H1 (cell line): ENCODE measurements at regions not wholly inside any gene's neighbourhood (a gene's known extent, or its start where the extent isn't known, plus 50 kb on each side); places are given as distances from the start of the nearest gene placed in this dataset.

ENCODE experiments used
- CTCF ChIA-PET: fragments of 300-600 bp; sonication (Branson Sonifier 250); formaldehyde crosslinking; loops from one replicate; lab custom pipeline; 2021; ENCODE audit not compliant: partially characterized antibody; lab: Charles Lee
- POLR2A ChIA-PET: fragments of 300-600 bp; sonication (Branson Sonifier 250); formaldehyde crosslinking; loops from one replicate; lab custom pipeline; 2021; ENCODE audit warnings: inconsistent platforms; ENCODE audit not compliant: partially characterized antibody; lab: Charles Lee
- DNase-seq, 2 experiments: peaks; one replicate each; pipeline versions ENCODE4 v3.0.0 to v3.0.0-alpha.2; 2010 to 2022; ENCODE audit warnings: low spot score in 2 of 2, low read depth in 1 of 2, mixed read lengths in 1 of 2
- FAIRE-seq: peaks from 2 replicates; lab custom pipeline; 2011; peaks lifted over from hg19 to GRCh38; lab: Jason Lieb, UNC
- H2AFZ ChIP-seq: 2 replicates; pipeline ENCODE4 v1.8.1; 2012; ENCODE audit warnings: low read length, inconsistent platforms
- H2AK5ac ChIP-seq: 2 replicates; pipeline ENCODE4 v1.6.1; 2013; ENCODE audit warnings: low read depth, low read length
- H2BK120ac ChIP-seq: replicated peaks from 2 replicates; pipeline ENCODE3; 2013; ENCODE audit warnings: low read depth, low read length, inconsistent platforms
- H2BK12ac ChIP-seq: 2 replicates; pipeline ENCODE4 v1.6.1; 2013; ENCODE audit warnings: low read depth, low read length
- H2BK15ac ChIP-seq: 2 replicates; pipeline ENCODE4 v1.6.1; 2013; ENCODE audit warnings: low read length
- H2BK20ac ChIP-seq: 2 replicates; pipeline ENCODE4 v1.6.1; 2013; ENCODE audit warnings: low read length
- H2BK5ac ChIP-seq: 2 replicates; pipeline ENCODE4 v1.6.1; 2013; ENCODE audit warnings: low read depth, low read length
- H3K14ac ChIP-seq: 2 replicates; pipeline ENCODE4 v1.6.1; 2013; ENCODE audit warnings: inconsistent platforms; ENCODE audit not compliant: insufficient read length
- H3K18ac ChIP-seq: 2 replicates; pipeline ENCODE4 v1.6.1; 2013; ENCODE audit warnings: low read length; ENCODE audit errors: extremely low read depth
- H3K23ac ChIP-seq: 2 replicates; pipeline ENCODE4 v1.6.1; 2013; ENCODE audit warnings: inconsistent platforms; ENCODE audit not compliant: insufficient read length
- H3K23me2 ChIP-seq: 2 replicates; pipeline ENCODE4 v1.6.1; 2013; ENCODE audit warnings: low read depth, low read length
- H3K27ac ChIP-seq: 2 replicates; pipeline ENCODE4 v1.6.1; 2011; ENCODE audit warnings: low read depth, low read length, inconsistent platforms
- H3K27me3 ChIP-seq, 4 experiments: replicated peaks in 1 of 4; 1 replicate in 1 of 4; 2 replicates in 3 of 4; pipeline versions ENCODE4 v1.6.1 to v1.8.1; 2011 to 2013; ENCODE audit warnings: low read length in 3 of 4, mild to moderate bottlenecking in 3 of 4, inconsistent platforms in 2 of 4, mixed read lengths in 2 of 4, moderate library complexity in 1 of 4; ENCODE audit not compliant: control insufficient read depth in 3 of 4, insufficient read depth in 3 of 4; ENCODE audit errors: extremely low read depth in 1 of 4
- H3K36me3 ChIP-seq, 4 experiments: 2 replicates each; pipeline versions ENCODE4 v1.6.1 to v1.8.1; 2011 to 2013; ENCODE audit warnings: mild to moderate bottlenecking in 4 of 4, low read length in 3 of 4, moderate library complexity in 2 of 4, control low read depth in 1 of 4, inconsistent platforms in 1 of 4; ENCODE audit not compliant: insufficient read depth in 4 of 4, control insufficient read depth in 2 of 4
- H3K4ac ChIP-seq: replicated peaks from 2 replicates; pipeline ENCODE3; 2013; ENCODE audit warnings: low read length, low read depth, mixed read lengths, inconsistent platforms; ENCODE audit not compliant: insufficient read length
- H3K4me1 ChIP-seq, 4 experiments: replicated peaks in 1 of 4; 1 replicate in 1 of 4; 2 replicates in 3 of 4; pipeline versions ENCODE4 v1.6.1 to v1.8.1; 2011 to 2013; ENCODE audit warnings: low read length in 3 of 4, inconsistent platforms in 2 of 4, mixed read lengths in 1 of 4; ENCODE audit not compliant: insufficient read depth in 4 of 4, control insufficient read depth in 3 of 4
- H3K4me2 ChIP-seq, 2 experiments: 2 replicates each; pipeline versions ENCODE4 v1.6.1 to v1.8.1; 2011 to 2013; ENCODE audit warnings: low read depth in 2 of 2, low read length in 2 of 2, control low read depth in 1 of 2, inconsistent platforms in 1 of 2, mild to moderate bottlenecking in 1 of 2; ENCODE audit not compliant: insufficient read depth in 1 of 2
- H3K4me3 ChIP-seq, 4 experiments: fragments of 200-600, 300-600 bp in 1 of 4; sonication (generic), shearing (Covaris generic), sonication (Bioruptor Twin) in 1 of 4; 2 replicates each; pipeline versions ENCODE4 v1.5.1 to v1.8.1; 2011 to 2016; ENCODE audit warnings: low read length in 4 of 4, low read depth in 3 of 4, control low read depth in 2 of 4, inconsistent platforms in 2 of 4, mild to moderate bottlenecking in 2 of 4, mixed read lengths in 1 of 4, moderate library complexity in 1 of 4; ENCODE audit not compliant: insufficient read depth in 2 of 4; ENCODE audit errors: extremely low read depth in 1 of 4
- H3K56ac ChIP-seq: replicated peaks from 2 replicates; pipeline ENCODE3; 2013; ENCODE audit warnings: low read depth, mild to moderate bottlenecking, mixed read lengths, low read length, inconsistent platforms; ENCODE audit not compliant: insufficient read length
- H3K79me1 ChIP-seq: 2 replicates; pipeline ENCODE4 v1.6.1; 2013; ENCODE audit warnings: low read depth, low read length, control low read depth
- H3K79me2 ChIP-seq, 2 experiments: 2 replicates each; pipeline versions ENCODE4 v1.6.1 to v1.8.1; 2012 to 2013; ENCODE audit warnings: low read length in 2 of 2, mild to moderate bottlenecking in 2 of 2, inconsistent platforms in 1 of 2; ENCODE audit not compliant: insufficient read depth in 2 of 2, control insufficient read depth in 1 of 2
- H3K9ac ChIP-seq, 4 experiments: replicated peaks in 1 of 4; 1 replicate in 1 of 4; 2 replicates in 3 of 4; pipeline versions ENCODE4 v1.6.1 to v1.8.1; 2011 to 2013; ENCODE audit warnings: low read depth in 3 of 4, low read length in 3 of 4, control low read depth in 2 of 4, mild to moderate bottlenecking in 2 of 4, moderate library complexity in 2 of 4, inconsistent platforms in 1 of 4; ENCODE audit errors: extremely low read depth in 1 of 4
- H3K9me3 ChIP-seq, 2 experiments: 2 replicates each; pipeline versions ENCODE4 v1.6.1 to v1.8.1; 2012 to 2013; ENCODE audit warnings: mild to moderate bottlenecking in 2 of 2, moderate library complexity in 2 of 2, control low read depth in 1 of 2, inconsistent platforms in 1 of 2, low read depth in 1 of 2, low read length in 1 of 2, mixed read lengths in 1 of 2; ENCODE audit not compliant: insufficient read depth in 2 of 2
- H4K20me1 ChIP-seq, 2 experiments: replicated peaks in 1 of 2; 2 replicates each; pipeline versions ENCODE3 to v1.8.1; 2011 to 2013; ENCODE audit warnings: inconsistent platforms in 2 of 2, low read length in 2 of 2, mild to moderate bottlenecking in 1 of 2; ENCODE audit not compliant: insufficient read depth in 2 of 2, control insufficient read depth in 1 of 2
- H4K5ac ChIP-seq: 2 replicates; pipeline ENCODE4 v1.6.1; 2013; ENCODE audit warnings: low read length, low read depth, mixed read lengths, inconsistent platforms; ENCODE audit not compliant: insufficient read length
- H4K8ac ChIP-seq: 2 replicates; pipeline ENCODE4 v1.8.0; 2013; ENCODE audit warnings: mild to moderate bottlenecking, moderate library complexity, low read length, inconsistent platforms; ENCODE audit not compliant: insufficient read depth; ENCODE audit errors: extremely low read depth
- H4K91ac ChIP-seq: replicated peaks from 2 replicates; pipeline ENCODE3; 2013; ENCODE audit warnings: low read length, mixed read lengths, inconsistent platforms; ENCODE audit not compliant: insufficient read length
- CHD2 ChIP-seq: IDR thresholded peaks from 2 replicates; pipeline ENCODE4 v1.6.1; 2012; ENCODE audit warnings: low read length, improper control_type of control experiment
- EGR1 ChIP-seq: IDR thresholded peaks from 2 replicates; pipeline ENCODE4 v1.6.1; 2011; ENCODE audit warnings: low read depth, low read length, borderline replicate concordance
- GTF2F1 ChIP-seq: IDR thresholded peaks from 2 replicates; pipeline ENCODE4 v1.6.1; 2012; ENCODE audit warnings: low read depth, low read length, improper control_type of control experiment, borderline replicate concordance
- HDAC6 ChIP-seq: IDR thresholded peaks from one replicate; pipeline ENCODE4 v1.7.1; 2012; ENCODE audit warnings: low read depth, mild to moderate bottlenecking, inconsistent platforms, low read length, moderate library complexity
- JUND ChIP-seq: IDR thresholded peaks from 2 replicates; pipeline ENCODE4 v1.6.1; 2011; ENCODE audit warnings: mild to moderate bottlenecking, improper control_type of control experiment, low read length
- POLR2AphosphoS5 ChIP-seq: IDR thresholded peaks from 2 replicates; pipeline ENCODE4 v1.6.1; 2011; ENCODE audit warnings: low read depth, low read length
- SIN3A ChIP-seq, 2 experiments: IDR thresholded peaks in 1 of 2; conservative IDR thresholded peaks in 1 of 2; 2 replicates each; pipeline ENCODE4 v1.6.1; 2011 to 2012; ENCODE audit warnings: low read length in 2 of 2, improper control_type of control experiment in 1 of 2, low read depth in 1 of 2, mild to moderate bottlenecking in 1 of 2
- SIX5 ChIP-seq: IDR thresholded peaks from 2 replicates; pipeline ENCODE4 v1.6.1; 2011; ENCODE audit warnings: mild to moderate bottlenecking, low read depth, low read length
- SP4 ChIP-seq: IDR thresholded peaks from 2 replicates; pipeline ENCODE4 v1.6.1; 2012; ENCODE audit warnings: low read length, inconsistent platforms
- TAF7 ChIP-seq: optimal IDR thresholded peaks from 2 replicates; pipeline ENCODE3; 2011; ENCODE audit warnings: low read depth, mild to moderate bottlenecking, inconsistent platforms, low read length, moderate library complexity, borderline replicate concordance
- TBP ChIP-seq: IDR thresholded peaks from 2 replicates; pipeline ENCODE4 v1.6.1; 2011; ENCODE audit warnings: low read depth, low read length, improper control_type of control experiment
- YY1 ChIP-seq: IDR thresholded peaks from 2 replicates; pipeline ENCODE4 v1.6.1; 2011; ENCODE audit warnings: low read depth, mild to moderate bottlenecking, low read length
- ZNF274 ChIP-seq: IDR thresholded peaks from 2 replicates; pipeline ENCODE4 v1.7.0; 2012; ENCODE audit warnings: low read length, borderline replicate concordance; ENCODE audit errors: extremely low read depth
- WGBS, 2 experiments: shearing (Covaris generic) in 1 of 2; methylation state at CpG; one replicate each; pipeline versions ENCODE4 v1.1.6 to v1.1.7; 2013 to 2015; ENCODE audit warnings: low lambda C conversion rate in 2 of 2, mixed read lengths in 2 of 2, inconsistent platforms in 1 of 2, low coverage in 1 of 2, missing lambda C conversion rate in 1 of 2; ENCODE audit not compliant: insufficient replicate concordance in 2 of 2, insufficient coverage in 1 of 2, insufficient read length in 1 of 2; ENCODE audit errors: extremely low coverage in 1 of 2, missing lambda C conversion rate in 1 of 2; 5-methylcytosine and 5-hydroxymethylcytosine counted together
- TF ChIP-seq, protein P1 (sequence below): IDR thresholded peaks from 2 replicates; pipeline ENCODE4 v1.6.1; 2012; ENCODE audit warnings: low read length, inconsistent platforms

DNA sequence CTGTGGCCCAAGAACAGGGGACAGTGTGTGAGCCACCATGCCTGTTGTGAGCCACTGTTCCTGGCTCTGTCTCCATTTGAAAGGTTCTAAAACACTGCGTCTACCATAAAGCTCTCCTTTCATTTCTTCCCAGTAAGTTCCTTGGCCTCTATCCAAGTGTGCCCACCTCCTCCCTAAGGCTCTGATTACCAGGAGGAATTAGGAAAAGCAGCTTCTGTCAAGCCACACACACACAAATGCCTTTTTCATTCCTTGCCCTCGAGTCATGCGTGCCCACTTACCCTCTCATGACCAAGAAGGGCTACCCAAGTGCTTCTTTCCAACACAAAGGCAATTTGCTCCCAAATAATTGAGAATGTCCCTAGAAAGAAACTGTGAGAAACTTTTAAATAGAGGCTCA is 70.8 kb upstream of the PARD3 start:
- no peak overlapping the region for H3K4ac ChIP-seq
- no peak overlapping the region for H3K4me2 ChIP-seq
- no peak overlapping the region for H2AK5ac ChIP-seq
- no peaks in the 10 kb centered on the region for H3K9me3 ChIP-seq
- FAIRE-seq, result no peak
- H3K23ac ChIP-seq, result no peak overlapping the region
- no peak overlapping the region for H4K8ac ChIP-seq
- H2BK12ac ChIP-seq, result no peak overlapping the region
- H2BK5ac ChIP-seq, result no peak overlapping the region
- H2BK15ac ChIP-seq, result 0 out of 2 replicates have a peak overlapping the region, but pooled peaks have one; percentile 31
- 88% methylated on average over 3 of the region's 3 CpGs; no CpG with 5 or more reads in 1 of the 2 experiments for WGBS, 2 experiments
- H4K5ac ChIP-seq, result no peak overlapping the region
- H3K79me2 ChIP-seq, result no peaks in the 10 kb centered on the region
- CTCF ChIA-PET, result interaction anchor here (1.3 to 1.4 kb wide), 2 partner anchors 20 to 84 kb away, joined by 4 read pairs; no protein-coding TSS in a partner anchor
- H3K18ac ChIP-seq, result no peak overlapping the region
- H4K91ac ChIP-seq, result no peak overlapping the region
- H3K14ac ChIP-seq, result no peak overlapping the region
- no peaks in the 10 kb centered on the region for H3K36me3 ChIP-seq
- H3K4me3 ChIP-seq, result no peak overlapping the region
- POLR2A ChIA-PET, result interaction anchor here (1.1 to 1.5 kb wide), 2 partner anchors 15 to 69 kb away, joined by 3 read pairs; no protein-coding TSS in a partner anchor
- H3K27me3 ChIP-seq, result no peaks in the 10 kb centered on the region
- no peak overlapping the region for H2BK20ac ChIP-seq
- H3K23me2 ChIP-seq, result no peaks in the 10 kb centered on the region
- no peak for DNase-seq
- no peak overlapping the region for H3K27ac ChIP-seq
- no peak overlapping the region for H2BK120ac ChIP-seq
- H3K56ac ChIP-seq, result no peak overlapping the region
- no peaks in the 10 kb centered on the region for H3K4me1 ChIP-seq
- H3K79me1 ChIP-seq, result no peaks in the 10 kb centered on the region
- no peak overlapping the region for H3K9ac ChIP-seq
- no peaks in the 10 kb centered on the region for H4K20me1 ChIP-seq
- H2AFZ ChIP-seq, result 0 out of 2 replicates have a peak overlapping the region, but pooled peaks have one; percentile 4
- TF ChIP-seq, protein P1, sequence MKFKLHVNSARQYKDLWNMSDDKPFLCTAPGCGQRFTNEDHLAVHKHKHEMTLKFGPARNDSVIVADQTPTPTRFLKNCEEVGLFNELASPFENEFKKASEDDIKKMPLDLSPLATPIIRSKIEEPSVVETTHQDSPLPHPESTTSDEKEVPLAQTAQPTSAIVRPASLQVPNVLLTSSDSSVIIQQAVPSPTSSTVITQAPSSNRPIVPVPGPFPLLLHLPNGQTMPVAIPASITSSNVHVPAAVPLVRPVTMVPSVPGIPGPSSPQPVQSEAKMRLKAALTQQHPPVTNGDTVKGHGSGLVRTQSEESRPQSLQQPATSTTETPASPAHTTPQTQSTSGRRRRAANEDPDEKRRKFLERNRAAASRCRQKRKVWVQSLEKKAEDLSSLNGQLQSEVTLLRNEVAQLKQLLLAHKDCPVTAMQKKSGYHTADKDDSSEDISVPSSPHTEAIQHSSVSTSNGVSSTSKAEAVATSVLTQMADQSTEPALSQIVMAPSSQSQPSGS, result no peak
- TF ChIP-seq YY1 (no peak), SIN3A (conservative IDR thresholded peaks at IDR 0.05 in 1 of 2, IDR thresholded peaks at IDR 0.05 in 1 of 2; ENCODE audit: low read depth in 1 of 2, low read length in 2 of 2) (no peak), ZNF274 (no peak), SP4 (no peak), GTF2F1 (no peak), JUND (no peak), SIX5 (no peak), POLR2AphosphoS5 (no peak), CHD2 (no peak), EGR1 (no peak), TAF7 (no peak), HDAC6 (no peak), TBP (no peak)
